Tibial nerve (tissue), 4 donors: ENCODE measurements at regions not wholly inside any gene's neighbourhood (a gene's known extent, or its start where the extent isn't known, plus 50 kb on each side); places are given as distances from the start of the nearest gene placed in this dataset.

Source experiments
- DNase-seq, 2 donors: peaks; one replicate each; pipeline ENCODE4 v3.0.0-alpha.2; 2019; ENCODE audit warnings: low spot score in 2 of 2
- H3K27ac ChIP-seq, 4 donors: fragments of 200-600 bp; sonication (generic) in 3 of 4; one replicate each; pipeline ENCODE4 v1.5.1; 2017 to 2019; ENCODE audit warnings: mild to moderate bottlenecking in 1 of 4
- H3K27me3 ChIP-seq, 2 donors: fragments of 200-600 bp; sonication (generic) in 1 of 2; one replicate each; pipeline versions ENCODE4 v1.5.1 to v1.6.0; 2017 to 2019
- H3K36me3 ChIP-seq, 3 donors: fragments of 200-600 bp; sonication (generic); one replicate each; pipeline ENCODE4 v1.5.1; 2018 to 2019
- H3K4me1 ChIP-seq, 4 donors: fragments of 200-600 bp; sonication (generic) in 3 of 4; one replicate each; pipeline ENCODE4 v1.5.1; 2017 to 2019
- H3K4me3 ChIP-seq, 4 donors: fragments of 200-600 bp; sonication (generic) in 3 of 4; one replicate each; pipeline ENCODE4 v1.5.1; 2017 to 2019; ENCODE audit warnings: mild to moderate bottlenecking in 1 of 4, moderate library complexity in 1 of 4
- H3K9me3 ChIP-seq, 4 donors: fragments of 200-600 bp; sonication (generic) in 3 of 4; one replicate each; pipeline ENCODE4 v1.5.1; 2017 to 2019
- EP300 ChIP-seq, 2 donors: sonication (generic); formaldehyde crosslinking; IDR thresholded peaks; one replicate each; pipeline ENCODE4 v1.6.1; 2017; ENCODE audit warnings: antibody characterized with exemption in 2 of 2, mild to moderate bottlenecking in 1 of 2
- POLR2A ChIP-seq, 2 donors: fragments of 450-650 bp; IDR thresholded peaks; one replicate each; pipeline ENCODE4 v1.6.1; 2017; ENCODE audit warnings: antibody characterized with exemption in 2 of 2, mild to moderate bottlenecking in 2 of 2, moderate library complexity in 2 of 2
- WGBS, 2 donors: methylation state at CpG; one replicate each; pipeline ENCODE4 v1.1.5; 2018; 5-methylcytosine and 5-hydroxymethylcytosine counted together
- TF ChIP-seq, protein P1 (sequence below), 5 experiments: fragments of 200-600 bp in 3 of 5; fragments of 450-650 bp in 2 of 5; sonication (generic) in 3 of 5; IDR thresholded peaks; one replicate each; pipeline ENCODE4 v1.5.1; 2016 to 2019; ENCODE audit warnings: antibody characterized with exemption in 5 of 5, mild to moderate bottlenecking in 3 of 5, moderate library complexity in 2 of 5

DNA sequence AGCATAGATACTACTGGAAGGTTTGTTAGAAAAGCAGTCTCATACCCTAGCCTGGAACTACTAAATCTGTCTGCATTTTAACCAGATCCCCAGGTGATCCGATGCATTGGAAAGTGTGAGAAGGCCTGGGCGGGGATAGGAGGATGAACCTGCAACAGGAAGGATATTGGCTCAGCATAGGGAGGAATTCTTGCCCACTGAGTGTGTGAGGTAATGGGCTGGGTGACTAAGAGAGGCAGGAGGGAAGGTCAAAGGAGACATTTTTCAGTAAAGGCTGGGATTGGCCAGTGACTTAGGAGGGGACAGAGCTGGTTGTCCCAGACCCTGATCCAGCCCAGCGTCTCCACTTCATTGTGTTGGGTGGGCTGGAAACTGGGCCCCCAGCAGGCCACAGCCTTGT is 191.0 kb upstream of the LRFN2 start:
- Histone ChIP-seq H3K27me3 (no peaks in the 10 kb centered on the region), H3K27ac (no peak overlapping the region), H3K9me3 (no peaks in the 10 kb centered on the region), H3K4me1 (no peaks in the 10 kb centered on the region), H3K36me3 (no peaks in the 10 kb centered on the region), H3K4me3 (no peak overlapping the region)
- WGBS, 2 donors: 84 to 93% methylated on average over 3 of the region's 3 CpGs
- TF ChIP-seq POLR2A (IDR thresholded peaks at IDR 0.05): no peak
- TF ChIP-seq, protein P1, sequence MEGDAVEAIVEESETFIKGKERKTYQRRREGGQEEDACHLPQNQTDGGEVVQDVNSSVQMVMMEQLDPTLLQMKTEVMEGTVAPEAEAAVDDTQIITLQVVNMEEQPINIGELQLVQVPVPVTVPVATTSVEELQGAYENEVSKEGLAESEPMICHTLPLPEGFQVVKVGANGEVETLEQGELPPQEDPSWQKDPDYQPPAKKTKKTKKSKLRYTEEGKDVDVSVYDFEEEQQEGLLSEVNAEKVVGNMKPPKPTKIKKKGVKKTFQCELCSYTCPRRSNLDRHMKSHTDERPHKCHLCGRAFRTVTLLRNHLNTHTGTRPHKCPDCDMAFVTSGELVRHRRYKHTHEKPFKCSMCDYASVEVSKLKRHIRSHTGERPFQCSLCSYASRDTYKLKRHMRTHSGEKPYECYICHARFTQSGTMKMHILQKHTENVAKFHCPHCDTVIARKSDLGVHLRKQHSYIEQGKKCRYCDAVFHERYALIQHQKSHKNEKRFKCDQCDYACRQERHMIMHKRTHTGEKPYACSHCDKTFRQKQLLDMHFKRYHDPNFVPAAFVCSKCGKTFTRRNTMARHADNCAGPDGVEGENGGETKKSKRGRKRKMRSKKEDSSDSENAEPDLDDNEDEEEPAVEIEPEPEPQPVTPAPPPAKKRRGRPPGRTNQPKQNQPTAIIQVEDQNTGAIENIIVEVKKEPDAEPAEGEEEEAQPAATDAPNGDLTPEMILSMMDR (IDR thresholded peaks at IDR 0.05): no peak
- no peak for TF ChIP-seq EP300 (IDR thresholded peaks at IDR 0.05)
- DNase-seq: no peak

DNA sequence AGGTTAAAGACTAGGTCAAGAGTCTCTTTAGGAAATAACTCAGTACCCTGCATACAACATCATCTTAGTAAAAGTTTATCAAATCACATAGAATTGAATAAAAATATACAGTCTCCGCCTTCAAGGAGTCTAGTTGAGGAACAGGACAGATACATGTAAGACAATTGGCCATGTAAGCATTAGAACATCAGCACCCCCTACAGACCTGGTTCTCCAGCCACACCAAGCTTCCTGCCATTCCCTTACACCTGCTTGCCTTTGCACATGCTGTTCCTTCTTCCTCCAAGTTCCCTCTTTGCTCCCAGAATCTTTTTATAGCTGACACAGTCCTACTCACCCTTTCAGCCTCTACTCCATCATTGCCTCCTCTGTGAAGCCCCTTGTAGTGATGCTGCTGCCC is 187.8 kb upstream of the LRFN2 start:
- TF ChIP-seq, protein P1 (IDR thresholded peaks at IDR 0.05): no peak
- TF ChIP-seq EP300 (IDR thresholded peaks at IDR 0.05) (no peak), POLR2A (IDR thresholded peaks at IDR 0.05) (no peak)
- Histone ChIP-seq H3K4me3 (no peak overlapping the region), H3K9me3 (peaks cover 0 to 3% (median 0%) of the 10 kb centered on the region in 4 donors), H3K27me3 (no peaks in the 10 kb centered on the region), H3K27ac (no peak overlapping the region), H3K4me1 (no peaks in the 10 kb centered on the region), H3K36me3 (no peaks in the 10 kb centered on the region)
- no peak for DNase-seq
- 89 to 100% methylated on average over 1 of the region's 1 CpG for WGBS, 2 donors

GRCh38 chr6:40770794-40771193 is 183.6 kb upstream of the LRFN2 start:
- Histone ChIP-seq H3K36me3 (no peaks in the 10 kb centered on the region), H3K9me3 (peaks cover 0 to 3% (median 0%) of the 10 kb centered on the region in 4 donors), H3K27me3 (no peaks in the 10 kb centered on the region), H3K4me1 (no peaks in the 10 kb centered on the region), H3K27ac (no peak overlapping the region), H3K4me3 (no peak overlapping the region)
- no peak for DNase-seq
- TF ChIP-seq, protein P1 (IDR thresholded peaks at IDR 0.05): no peak
- no peak for TF ChIP-seq POLR2A (IDR thresholded peaks at IDR 0.05)
- TF ChIP-seq EP300 (IDR thresholded peaks at IDR 0.05): no peak

GRCh38 chr6:40764726-40765125 is 177.6 kb upstream of the LRFN2 start:
- WGBS, 2 donors: 61 to 63% methylated on average over 1 of the region's 1 CpG
- H3K36me3 ChIP-seq: no peaks in the 10 kb centered on the region
- H3K4me3 ChIP-seq: no peak overlapping the region
- no peak for DNase-seq
- no peaks in the 10 kb centered on the region for H3K27me3 ChIP-seq
- H3K9me3 ChIP-seq: no peaks in the 10 kb centered on the region
- no peak overlapping the region for H3K27ac ChIP-seq
- H3K4me1 ChIP-seq: no peaks in the 10 kb centered on the region
- TF ChIP-seq, protein P1 (IDR thresholded peaks at IDR 0.05): no peak
- TF ChIP-seq EP300 (IDR thresholded peaks at IDR 0.05) (no peak), POLR2A (IDR thresholded peaks at IDR 0.05) (no peak)

DNA sequence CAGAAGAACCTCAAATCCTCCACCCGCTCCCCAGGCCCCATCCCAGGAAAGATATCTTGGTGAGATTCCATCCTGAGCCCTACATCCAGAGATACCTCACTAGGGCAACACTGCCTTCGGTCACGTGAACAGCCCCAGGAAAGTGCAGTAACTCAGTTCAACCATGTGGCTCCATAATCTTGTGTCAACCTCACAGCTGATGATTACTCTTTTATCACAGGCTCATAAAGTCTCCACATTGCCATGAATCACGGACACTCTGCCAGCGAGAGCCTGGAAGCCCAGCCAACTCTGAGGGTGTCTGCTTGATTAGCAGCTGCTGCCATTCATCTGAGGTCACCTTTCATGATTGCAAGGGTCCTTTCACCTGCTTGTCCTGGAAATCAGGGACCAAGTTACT is 175.8 kb upstream of the LRFN2 start:
- no peak overlapping the region for H3K27ac ChIP-seq
- no peaks in the 10 kb centered on the region for H3K9me3 ChIP-seq
- TF ChIP-seq EP300 (IDR thresholded peaks at IDR 0.05) (no peak), POLR2A (IDR thresholded peaks at IDR 0.05) (no peak)
- TF ChIP-seq, protein P1 (IDR thresholded peaks at IDR 0.05): no peak
- no peak for DNase-seq
- no peak overlapping the region for H3K4me3 ChIP-seq
- no peaks in the 10 kb centered on the region for H3K4me1 ChIP-seq
- peaks cover 0 to 7% of the 10 kb centered on the region in 2 donors for H3K27me3 ChIP-seq
- 89 to 93% methylated on average over 4 to 5 of the region's 5 CpGs for WGBS, 2 donors
- H3K36me3 ChIP-seq: no peaks in the 10 kb centered on the region
